GM13977 (cell line): ENCODE measurements at regions not wholly inside any gene's neighbourhood (a gene's known extent, or its start where the extent isn't known, plus 50 kb on each side); places are given as distances from the start of the nearest gene placed in this dataset.
A peak's percentile ranks its signal among the peaks of the same experiment; 100 is the strongest.

Experiments
- DNase-seq: peaks from one replicate; pipeline ENCODE4 v3.0.0; 2012; ENCODE audit warnings: low spot score
- in situ Hi-C: fragments of 300-500 bp; cut with MboI; formaldehyde crosslinking; loops from one replicate; pipeline ENCODE4 v1.12.0; 2022; ENCODE audit warnings: low sequenced_read_pairs, low pct_unique_long_range_greater_than_20kb, mixed read lengths, inconsistent platforms; ENCODE audit not compliant: unreplicated experiment
- TF ChIP-seq, protein P1 (sequence below): IDR thresholded peaks from 2 replicates; pipeline ENCODE4 v1.5.1; 2012; ENCODE audit warnings: mild to moderate bottlenecking, control low read depth; ENCODE audit not compliant: insufficient read depth; ENCODE audit errors: extremely low read depth, missing control alignments

DNA sequence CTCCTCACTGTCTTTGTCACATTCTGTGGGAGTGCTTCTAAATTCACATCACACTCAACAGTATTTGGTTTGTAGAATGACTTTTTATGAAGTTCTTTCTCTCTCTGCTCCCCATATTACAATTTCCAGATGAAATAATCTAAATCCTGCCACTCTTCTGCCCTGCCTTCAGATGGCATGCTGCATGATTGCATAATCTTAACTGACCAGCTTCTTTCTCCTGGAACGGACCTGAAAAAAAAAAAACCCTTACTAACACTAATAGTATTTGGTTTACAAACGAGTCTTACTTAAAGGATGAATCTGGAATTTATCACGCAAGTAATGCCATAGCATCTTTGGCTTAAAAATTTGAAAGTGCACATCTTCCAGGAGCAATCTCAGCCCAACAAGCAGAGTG, 272.3 kb downstream of the NAF1 start:
- TF ChIP-seq, protein P1, sequence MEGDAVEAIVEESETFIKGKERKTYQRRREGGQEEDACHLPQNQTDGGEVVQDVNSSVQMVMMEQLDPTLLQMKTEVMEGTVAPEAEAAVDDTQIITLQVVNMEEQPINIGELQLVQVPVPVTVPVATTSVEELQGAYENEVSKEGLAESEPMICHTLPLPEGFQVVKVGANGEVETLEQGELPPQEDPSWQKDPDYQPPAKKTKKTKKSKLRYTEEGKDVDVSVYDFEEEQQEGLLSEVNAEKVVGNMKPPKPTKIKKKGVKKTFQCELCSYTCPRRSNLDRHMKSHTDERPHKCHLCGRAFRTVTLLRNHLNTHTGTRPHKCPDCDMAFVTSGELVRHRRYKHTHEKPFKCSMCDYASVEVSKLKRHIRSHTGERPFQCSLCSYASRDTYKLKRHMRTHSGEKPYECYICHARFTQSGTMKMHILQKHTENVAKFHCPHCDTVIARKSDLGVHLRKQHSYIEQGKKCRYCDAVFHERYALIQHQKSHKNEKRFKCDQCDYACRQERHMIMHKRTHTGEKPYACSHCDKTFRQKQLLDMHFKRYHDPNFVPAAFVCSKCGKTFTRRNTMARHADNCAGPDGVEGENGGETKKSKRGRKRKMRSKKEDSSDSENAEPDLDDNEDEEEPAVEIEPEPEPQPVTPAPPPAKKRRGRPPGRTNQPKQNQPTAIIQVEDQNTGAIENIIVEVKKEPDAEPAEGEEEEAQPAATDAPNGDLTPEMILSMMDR: no peak
- in situ Hi-C loops: no loop called here
- no peak for DNase-seq

GRCh38 chr4:162891788-162892707, 274.6 kb downstream of the NAF1 start:
- peak; percentile 69 for DNase-seq
- in situ Hi-C loops: no loop called here
- TF ChIP-seq, protein P1: no peak

GRCh38 chr4:162878096-162878495, 288.6 kb downstream of the NAF1 start:
- in situ Hi-C loops: no loop called here
- DNase-seq: no peak

GRCh38 chr4:162874748-162875147, 291.9 kb downstream of the NAF1 start:
- DNase-seq: no peak
- in situ Hi-C loops: no loop called here
- TF ChIP-seq, protein P1: no peak

More at GRCh38 chr4:162878096-162878495, 288.6 kb downstream of the NAF1 start:
- TF ChIP-seq, protein P1: no peak

GRCh38 chr4:162871990-162872389, 294.7 kb downstream of the NAF1 start:
- TF ChIP-seq, protein P1: no peak
- in situ Hi-C loops: no loop called here
- DNase-seq: no peak

- TF ChIP-seq, protein P1: no peak
- no peak for DNase-seq
- in situ Hi-C loops: no loop called here
Observed at GRCh38 chr4:162869157-162869556, 297.5 kb downstream of the NAF1 start.

- TF ChIP-seq, protein P1: no peak
- in situ Hi-C loops: no loop called here
- DNase-seq: no peak
Observed at GRCh38 chr4:162866565-162866964, 300.1 kb downstream of the NAF1 start.
